ENCODE measurements at regions not wholly inside any gene's neighbourhood (a gene's known extent, or its start where the extent isn't known, plus 50 kb on each side); places are given as distances from the start of the nearest gene placed in this dataset.

DNA sequence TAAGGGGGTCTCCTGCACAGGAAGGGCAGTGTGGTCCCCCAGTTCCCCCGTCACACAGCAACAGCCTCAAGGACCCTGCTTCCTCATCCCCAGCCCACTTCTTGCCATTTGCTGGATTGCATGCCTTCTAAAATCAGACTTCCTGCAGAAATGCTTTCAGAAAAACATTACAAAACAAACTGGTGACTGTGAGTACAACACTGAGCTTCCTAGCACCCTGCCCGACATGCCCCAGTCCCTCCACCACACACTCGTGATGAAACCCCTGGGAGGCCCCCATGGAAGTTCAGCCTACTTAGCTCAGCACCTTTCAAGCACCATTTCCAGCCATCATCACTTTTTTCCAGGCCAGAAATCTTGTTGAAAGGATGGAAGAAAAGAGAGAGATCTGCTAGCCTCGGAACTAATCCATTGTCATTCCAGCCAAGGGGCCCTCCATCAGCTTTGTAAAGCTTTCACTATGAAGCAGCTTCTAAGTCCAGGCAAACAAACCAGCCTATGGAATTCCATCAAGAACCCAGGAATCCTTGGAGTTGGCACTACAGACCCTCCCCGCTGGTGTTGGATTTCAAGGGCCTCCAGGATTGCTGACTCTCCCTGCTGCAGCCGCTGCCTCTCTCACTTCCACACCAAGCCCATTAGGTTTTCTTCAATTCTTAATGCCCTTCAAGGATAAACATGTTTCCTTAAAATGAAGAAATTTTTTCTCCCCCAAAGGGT, 114.6 kb downstream of the C5orf15 start:
- TF ChIP-seq, protein P1, sequence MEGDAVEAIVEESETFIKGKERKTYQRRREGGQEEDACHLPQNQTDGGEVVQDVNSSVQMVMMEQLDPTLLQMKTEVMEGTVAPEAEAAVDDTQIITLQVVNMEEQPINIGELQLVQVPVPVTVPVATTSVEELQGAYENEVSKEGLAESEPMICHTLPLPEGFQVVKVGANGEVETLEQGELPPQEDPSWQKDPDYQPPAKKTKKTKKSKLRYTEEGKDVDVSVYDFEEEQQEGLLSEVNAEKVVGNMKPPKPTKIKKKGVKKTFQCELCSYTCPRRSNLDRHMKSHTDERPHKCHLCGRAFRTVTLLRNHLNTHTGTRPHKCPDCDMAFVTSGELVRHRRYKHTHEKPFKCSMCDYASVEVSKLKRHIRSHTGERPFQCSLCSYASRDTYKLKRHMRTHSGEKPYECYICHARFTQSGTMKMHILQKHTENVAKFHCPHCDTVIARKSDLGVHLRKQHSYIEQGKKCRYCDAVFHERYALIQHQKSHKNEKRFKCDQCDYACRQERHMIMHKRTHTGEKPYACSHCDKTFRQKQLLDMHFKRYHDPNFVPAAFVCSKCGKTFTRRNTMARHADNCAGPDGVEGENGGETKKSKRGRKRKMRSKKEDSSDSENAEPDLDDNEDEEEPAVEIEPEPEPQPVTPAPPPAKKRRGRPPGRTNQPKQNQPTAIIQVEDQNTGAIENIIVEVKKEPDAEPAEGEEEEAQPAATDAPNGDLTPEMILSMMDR (IDR thresholded peaks at IDR 0.05; ENCODE audit: low read length) = no peak
- no peak for TF ChIP-seq EZH2 (IDR thresholded peaks at IDR 0.05; ENCODE audit: borderline replicate concordance, low read length)

All from OCI-LY1 (cell line).